NT2/D1 (cell line): ENCODE measurements at regions not wholly inside any gene's neighbourhood (a gene's known extent, or its start where the extent isn't known, plus 50 kb on each side); places are given as distances from the start of the nearest gene placed in this dataset.

Experiments
- SUZ12 ChIP-seq: IDR thresholded peaks from 2 replicates; pipeline ENCODE4 v1.6.1; 2011; ENCODE audit not compliant: insufficient read length, insufficient read depth; ENCODE audit errors: extremely low read depth
- YY1 ChIP-seq: IDR thresholded peaks from 2 replicates; pipeline ENCODE4 v1.6.1; 2011; ENCODE audit not compliant: insufficient read length, insufficient read depth
- ZNF274 ChIP-seq: IDR thresholded peaks from 2 replicates; pipeline ENCODE4 v1.6.1; 2011; ENCODE audit warnings: mild to moderate bottlenecking, low read depth, low read length

- no peak for TF ChIP-seq ZNF274
- no peak for TF ChIP-seq SUZ12
- TF ChIP-seq YY1 = no peak
Measured at GRCh38 chr9:13770956-13771355, 491.5 kb upstream of the MPDZ start.
